C4-2B (cell line): ENCODE measurements at regions not wholly inside any gene's neighbourhood (a gene's known extent, or its start where the extent isn't known, plus 50 kb on each side); places are given as distances from the start of the nearest gene placed in this dataset.

Source experiments
- H3K27ac ChIP-seq: fragments of 450-650 bp; 2 replicates; pipeline ENCODE4 v1.5.1; 2017
- ZFX ChIP-seq: fragments of 450-650 bp; IDR thresholded peaks from 2 replicates; pipeline ENCODE4 v1.6.1; 2017
- TF ChIP-seq, protein P1 (sequence below): fragments of 450-650 bp; conservative IDR thresholded peaks from 2 replicates; pipeline ENCODE4 v1.5.1; 2017; ENCODE audit warnings: mild to moderate bottlenecking

GRCh38 chr7:109821156-109821555 is 1251.5 kb downstream of the DNAJB9 start:
- no peak overlapping the region for H3K27ac ChIP-seq
- TF ChIP-seq, protein P1, sequence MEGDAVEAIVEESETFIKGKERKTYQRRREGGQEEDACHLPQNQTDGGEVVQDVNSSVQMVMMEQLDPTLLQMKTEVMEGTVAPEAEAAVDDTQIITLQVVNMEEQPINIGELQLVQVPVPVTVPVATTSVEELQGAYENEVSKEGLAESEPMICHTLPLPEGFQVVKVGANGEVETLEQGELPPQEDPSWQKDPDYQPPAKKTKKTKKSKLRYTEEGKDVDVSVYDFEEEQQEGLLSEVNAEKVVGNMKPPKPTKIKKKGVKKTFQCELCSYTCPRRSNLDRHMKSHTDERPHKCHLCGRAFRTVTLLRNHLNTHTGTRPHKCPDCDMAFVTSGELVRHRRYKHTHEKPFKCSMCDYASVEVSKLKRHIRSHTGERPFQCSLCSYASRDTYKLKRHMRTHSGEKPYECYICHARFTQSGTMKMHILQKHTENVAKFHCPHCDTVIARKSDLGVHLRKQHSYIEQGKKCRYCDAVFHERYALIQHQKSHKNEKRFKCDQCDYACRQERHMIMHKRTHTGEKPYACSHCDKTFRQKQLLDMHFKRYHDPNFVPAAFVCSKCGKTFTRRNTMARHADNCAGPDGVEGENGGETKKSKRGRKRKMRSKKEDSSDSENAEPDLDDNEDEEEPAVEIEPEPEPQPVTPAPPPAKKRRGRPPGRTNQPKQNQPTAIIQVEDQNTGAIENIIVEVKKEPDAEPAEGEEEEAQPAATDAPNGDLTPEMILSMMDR, result no peak
- TF ChIP-seq ZFX, result no peak

GRCh38 chr7:109834851-109835250 is 1256.1 kb upstream of the LRRN3 start:
- no peak for TF ChIP-seq ZFX
- TF ChIP-seq, protein P1, result no peak
- no peak overlapping the region for H3K27ac ChIP-seq

DNA sequence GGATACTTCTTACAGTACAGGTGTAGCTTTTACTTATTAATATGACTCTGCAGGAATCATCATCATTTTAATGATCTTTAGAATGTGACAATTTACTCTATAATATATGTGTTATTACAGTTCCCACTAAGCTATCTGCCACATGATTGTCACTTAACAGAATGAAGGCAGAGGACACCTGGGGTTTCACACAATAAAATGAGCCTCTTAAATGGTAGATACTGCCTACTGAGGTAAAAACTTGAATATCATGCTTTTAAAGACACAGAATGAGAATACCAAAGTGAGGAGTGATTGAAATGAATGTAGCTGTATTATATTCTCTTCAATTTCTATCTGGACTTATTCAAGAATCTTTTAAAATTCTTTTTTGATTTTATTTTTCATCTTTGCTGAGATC is 1255.3 kb upstream of the LRRN3 start:
- no peak overlapping the region for H3K27ac ChIP-seq
- TF ChIP-seq, protein P1, result no peak
- no peak for TF ChIP-seq ZFX

- no peak overlapping the region for H3K27ac ChIP-seq
- no peak for TF ChIP-seq ZFX
- TF ChIP-seq, protein P1, result no peak
Measured at GRCh38 chr7:109836016-109836415, 1254.9 kb upstream of the LRRN3 start.

GRCh38 chr7:109842386-109842785 is 1248.5 kb upstream of the LRRN3 start:
- TF ChIP-seq, protein P1, result no peak
- no peak for TF ChIP-seq ZFX
- no peak overlapping the region for H3K27ac ChIP-seq

- no peak overlapping the region for H3K27ac ChIP-seq
- TF ChIP-seq, protein P1, result peak; percentile 90
- no peak for TF ChIP-seq ZFX
Measured at GRCh38 chr7:109844362-109844761, 1246.6 kb upstream of the LRRN3 start.

- TF ChIP-seq ZFX, result no peak
- TF ChIP-seq, protein P1, result no peak
- no peak overlapping the region for H3K27ac ChIP-seq
Measured at GRCh38 chr7:109864230-109864629, 1226.7 kb upstream of the LRRN3 start.
